Head of caudate nucleus (tissue), 42 donors: ENCODE measurements at regions not wholly inside any gene's neighbourhood (a gene's known extent, or its start where the extent isn't known, plus 50 kb on each side); places are given as distances from the start of the nearest gene placed in this dataset.
A peak's percentile ranks its signal among the peaks of the same experiment; 100 is the strongest.

Source experiments
- DNase-seq, 42 donors: peaks; one replicate each; pipeline versions ENCODE4 v3.0.0 to v3.0.0-alpha.2; 2020 to 2021; ENCODE audit warnings: mixed read lengths in 7 of 42
- intact Hi-C: fragments of 100-400 bp; cut with DNase I; formaldehyde crosslinking; loops from one replicate; pipeline ENCODE4 v1.15.0; 2022

GRCh38 chr3:102063572-102063971 lies 214.3 kb downstream of the NFKBIZ start:
- intact Hi-C loops = no loop called here
- DNase-seq = no peak

- intact Hi-C loops = no loop called here
- no peak for DNase-seq
These were observed 217.2 kb downstream of the NFKBIZ start for GRCh38 chr3:102066470-102066869.

- no peak for DNase-seq
- intact Hi-C loops = no loop called here
These were observed 219.0 kb downstream of the NFKBIZ start for GRCh38 chr3:102068327-102068726.

- intact Hi-C loops = no loop called here
These were observed 219.4 kb downstream of the NFKBIZ start for GRCh38 chr3:102068736-102069135.

GRCh38 chr3:102069211-102069662 lies 219.9 kb downstream of the NFKBIZ start:
- intact Hi-C loops = no loop called here
- DNase-seq = peak in 8 of 42 donors; percentile 19 to 49 (median 26)

More at GRCh38 chr3:102068736-102069135, 219.4 kb downstream of the NFKBIZ start:
- no peak for DNase-seq

- DNase-seq = no peak
- intact Hi-C loops = no loop called here
These were observed 225.6 kb downstream of the NFKBIZ start for GRCh38 chr3:102074946-102075345.

- DNase-seq = no peak
- intact Hi-C loops = no loop called here
These were observed 229.1 kb downstream of the NFKBIZ start for GRCh38 chr3:102078401-102078800.

GRCh38 chr3:102078854-102079808 lies 229.8 kb downstream of the NFKBIZ start:
- DNase-seq = no peak

GRCh38 chr3:102079809-102080197 lies 230.5 kb downstream of the NFKBIZ start:
- no peak for DNase-seq
- intact Hi-C loops = no loop called here

More at GRCh38 chr3:102078854-102079808, 229.8 kb downstream of the NFKBIZ start:
- intact Hi-C loops = no loop called here

- DNase-seq = no peak
- intact Hi-C loops = no loop called here
These were observed 232.4 kb downstream of the NFKBIZ start for GRCh38 chr3:102081572-102082289.

- intact Hi-C loops = no loop called here
- DNase-seq = no peak
These were observed 234.2 kb downstream of the NFKBIZ start for GRCh38 chr3:102083473-102083872.

GRCh38 chr3:102084006-102084405 lies 234.7 kb downstream of the NFKBIZ start:
- DNase-seq = no peak
- intact Hi-C loops = no loop called here

- intact Hi-C loops = no loop called here
- no peak for DNase-seq
These were observed 235.4 kb downstream of the NFKBIZ start for GRCh38 chr3:102084704-102085103.

GRCh38 chr3:102085431-102086176 lies 236.3 kb downstream of the NFKBIZ start:
- no peak for DNase-seq
- intact Hi-C loops = no loop called here

- intact Hi-C loops = no loop called here
- DNase-seq = no peak
These were observed 237.9 kb downstream of the NFKBIZ start for GRCh38 chr3:102087236-102087635.

- no peak for DNase-seq
- intact Hi-C loops = no loop called here
These were observed 239.9 kb downstream of the NFKBIZ start for GRCh38 chr3:102089239-102089638.

- intact Hi-C loops = no loop called here
- no peak for DNase-seq
These were observed 240.8 kb downstream of the NFKBIZ start for GRCh38 chr3:102089904-102090720.

GRCh38 chr3:102090721-102091045 lies 241.4 kb downstream of the NFKBIZ start:
- intact Hi-C loops = no loop called here

GRCh38 chr3:102091358-102091757 lies 242.0 kb downstream of the NFKBIZ start:
- intact Hi-C loops = no loop called here
- no peak for DNase-seq

More at GRCh38 chr3:102090721-102091045, 241.4 kb downstream of the NFKBIZ start:
- DNase-seq = no peak
